SK-N-MC (cell line): ENCODE measurements at regions not wholly inside any gene's neighbourhood (a gene's known extent, or its start where the extent isn't known, plus 50 kb on each side); places are given as distances from the start of the nearest gene placed in this dataset.

Experiments used
- EZH2 ChIP-seq: fragments of 200-600 bp; sonication (generic); IDR thresholded peaks from one replicate; pipeline ENCODE4 v1.6.1; 2017; ENCODE audit warnings: antibody characterized with exemption
- FOXP2 ChIP-seq: optimal IDR thresholded peaks from 2 replicates; pipeline ENCODE3; 2011; ENCODE audit warnings: mild to moderate bottlenecking, moderate library complexity; ENCODE audit not compliant: insufficient read depth; ENCODE audit errors: extremely low read length, control extremely low read depth
- POLR2AphosphoS5 ChIP-seq: IDR thresholded peaks from 2 replicates; pipeline ENCODE4 v1.6.1; 2012; ENCODE audit warnings: mild to moderate bottlenecking, low read depth, low read length, borderline replicate concordance

- TF ChIP-seq FOXP2 (no peak), EZH2 (no peak), POLR2AphosphoS5 (no peak)
Observed at GRCh38 chr12:78385541-78385940, 479.0 kb upstream of the SYT1 start.
